ENCODE measurements at regions not wholly inside any gene's neighbourhood (a gene's known extent, or its start where the extent isn't known, plus 50 kb on each side); places are given as distances from the start of the nearest gene placed in this dataset.
"Not testable (repeated sequence)": the region's sequence is repeated elsewhere in the genome, so short reads cannot be mapped to it uniquely, and the experiment has no call there.

DNA sequence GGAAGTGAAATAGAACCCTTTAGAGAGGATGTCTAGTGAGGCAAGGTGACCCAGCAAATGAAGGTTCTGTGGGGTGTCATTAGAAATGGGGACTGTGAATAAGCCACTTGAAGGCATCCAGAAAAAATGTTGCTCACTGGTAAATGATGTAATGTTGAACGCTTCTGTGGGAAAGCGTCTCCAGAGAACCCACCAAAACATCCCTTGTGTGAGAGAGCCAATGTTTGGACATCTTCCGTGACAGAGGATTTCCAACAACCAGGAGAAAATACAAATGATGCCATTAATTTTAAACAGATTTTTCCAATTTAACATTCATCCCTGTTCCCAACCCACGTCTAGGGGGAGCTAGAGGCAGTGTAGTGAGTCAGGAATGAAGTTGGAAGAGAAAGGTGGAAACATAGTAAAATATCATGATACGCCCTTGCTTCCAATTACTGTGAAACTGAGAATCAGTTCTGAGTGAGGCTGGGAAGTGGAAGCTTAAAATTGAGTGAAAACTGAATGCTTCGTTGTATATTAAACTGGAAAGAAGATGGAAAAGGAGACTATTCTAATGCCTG lies 584.2 kb downstream of the CD109 start:
- ChIA-PET CTCF (no interaction called here), POLR2A (no interaction called here)
- H3K9me3 Mint-ChIP-seq = peaks cover 10% of the 10 kb centered on the region
- DNase-seq = no peak
- H3K27ac Mint-ChIP-seq = no peak overlapping the region
- no peaks in the 10 kb centered on the region for H3K27me3 Mint-ChIP-seq
- no peaks in the 10 kb centered on the region for H3K4me1 Mint-ChIP-seq (ENCODE audit: low read depth)
- intact Hi-C loops (cut with micrococcal nuclease) = no loop called here
- no peak overlapping the region for H3K4me3 Mint-ChIP-seq
- H3K36me3 Mint-ChIP-seq = no peaks in the 10 kb centered on the region

DNA sequence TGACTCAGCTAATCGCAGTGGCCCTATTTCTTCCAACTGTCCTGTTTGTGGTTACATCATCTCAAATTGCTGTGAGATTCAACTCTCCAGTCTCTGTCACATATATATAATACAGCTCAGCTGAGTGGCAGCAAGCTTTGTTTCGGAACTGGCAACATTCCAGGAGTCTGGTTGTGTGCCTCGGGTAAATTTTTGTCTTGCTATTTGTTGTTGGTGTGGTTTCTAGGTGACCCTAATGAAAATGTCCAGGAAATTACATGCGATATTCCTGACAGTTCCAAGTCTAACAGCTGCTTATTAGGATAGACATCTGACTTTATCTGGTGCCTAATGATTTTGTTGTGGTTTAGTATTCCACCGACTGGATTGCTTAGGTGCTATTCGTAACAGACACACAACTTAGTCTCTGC lies 581.8 kb downstream of the CD109 start:
- Mint-ChIP-seq H3K9me3 (peaks cover 10% of the 10 kb centered on the region), H3K27ac (no peak overlapping the region), H3K27me3 (no peaks in the 10 kb centered on the region), H3K4me1 (ENCODE audit: low read depth) (no peaks in the 10 kb centered on the region), H3K36me3 (no peaks in the 10 kb centered on the region), H3K4me3 (no peak overlapping the region)
- DNase-seq = no peak
- intact Hi-C loops (cut with micrococcal nuclease) = no loop called here
- ChIA-PET POLR2A (no interaction called here), CTCF (no interaction called here)

DNA sequence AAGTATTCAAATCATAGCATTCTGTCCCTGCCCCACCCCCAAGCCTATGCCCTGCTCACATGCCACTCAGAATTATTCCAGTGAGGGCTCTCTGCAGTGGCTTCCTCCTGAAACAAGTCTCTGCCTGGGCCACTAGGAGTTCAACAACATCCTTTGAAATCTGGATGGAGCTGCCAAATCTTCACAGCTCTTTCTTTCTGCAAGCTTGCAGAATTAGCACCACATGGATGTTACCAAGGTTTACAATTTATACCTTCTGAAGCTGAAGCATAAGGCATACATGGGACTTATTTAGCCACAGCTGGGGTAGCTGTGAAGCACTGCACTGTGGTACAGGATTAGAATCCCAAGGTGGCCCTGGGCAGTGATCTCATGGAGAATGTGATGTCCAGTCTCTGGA lies 577.5 kb downstream of the CD109 start:
- H3K9me3 Mint-ChIP-seq = no peaks in the 10 kb centered on the region
- H3K36me3 Mint-ChIP-seq = no peaks in the 10 kb centered on the region
- H3K27me3 Mint-ChIP-seq = no peaks in the 10 kb centered on the region
- no peak overlapping the region for H3K4me3 Mint-ChIP-seq
- no peak for DNase-seq
- CTCF ChIA-PET = no interaction called here
- no peaks in the 10 kb centered on the region for H3K4me1 Mint-ChIP-seq (ENCODE audit: low read depth)
- intact Hi-C loops (cut with micrococcal nuclease) = no loop called here
- no peak overlapping the region for H3K27ac Mint-ChIP-seq
- POLR2A ChIA-PET = no interaction called here

DNA sequence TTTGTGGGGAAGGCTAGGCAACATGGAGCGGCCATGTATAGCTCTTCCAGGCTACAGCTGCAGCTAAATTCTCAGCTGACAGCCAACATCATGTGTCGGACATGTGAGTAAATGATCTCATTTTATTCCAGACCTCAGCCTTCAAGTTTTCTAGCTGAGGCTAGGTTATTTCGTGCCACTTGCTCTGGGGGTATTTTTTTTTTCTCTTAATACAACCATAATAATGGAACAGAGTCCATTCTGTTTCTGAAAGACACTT lies 573.5 kb downstream of the CD109 start:
- H3K27me3 Mint-ChIP-seq = no peaks in the 10 kb centered on the region
- DNase-seq = no peak
- ChIA-PET POLR2A (no interaction called here), CTCF (no interaction called here)
- intact Hi-C loops (cut with micrococcal nuclease) = no loop called here
- H3K4me3 Mint-ChIP-seq = no peak overlapping the region
- H3K36me3 Mint-ChIP-seq = no peaks in the 10 kb centered on the region
- no peaks in the 10 kb centered on the region for H3K4me1 Mint-ChIP-seq (ENCODE audit: low read depth)
- H3K27ac Mint-ChIP-seq = no peak overlapping the region
- no peaks in the 10 kb centered on the region for H3K9me3 Mint-ChIP-seq

DNA sequence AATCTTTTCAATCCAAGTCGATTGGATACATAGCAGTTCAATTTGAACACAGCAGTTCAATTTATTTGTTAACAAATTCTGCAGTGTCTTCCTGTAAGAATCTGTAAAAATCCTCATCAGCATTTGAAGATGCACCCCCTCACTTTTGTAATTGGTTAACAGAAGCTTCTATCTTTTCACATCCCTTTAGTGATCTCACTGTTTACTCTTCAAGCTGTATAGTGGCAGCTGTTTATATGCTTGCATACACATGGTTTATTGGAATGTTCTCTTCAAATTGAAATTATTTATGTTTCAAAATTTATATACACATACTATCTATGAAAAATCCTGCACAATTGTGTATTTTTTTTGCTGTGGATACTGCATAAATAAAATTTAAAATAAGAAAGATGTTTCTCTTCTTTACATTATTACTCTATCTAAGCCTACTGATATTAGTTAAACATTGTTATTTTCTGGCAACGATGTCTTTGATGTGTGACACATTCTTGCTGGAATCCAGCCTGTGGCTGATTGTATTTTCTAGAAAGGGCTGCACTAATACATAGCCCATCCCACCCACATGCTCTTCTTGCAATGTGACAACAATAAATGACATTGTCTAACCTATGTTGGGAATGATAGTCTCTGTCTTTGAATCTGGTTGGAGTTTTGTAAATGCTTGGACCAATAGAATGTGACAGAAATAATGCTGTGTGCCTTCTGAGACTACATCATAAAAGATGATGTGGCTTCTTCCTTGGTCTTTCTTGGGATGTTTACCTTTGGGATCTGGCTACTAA lies 573.0 kb downstream of the CD109 start:
- H3K4me3 Mint-ChIP-seq = no peak overlapping the region
- no peaks in the 10 kb centered on the region for H3K36me3 Mint-ChIP-seq
- no peaks in the 10 kb centered on the region for H3K4me1 Mint-ChIP-seq (ENCODE audit: low read depth)
- intact Hi-C loops (cut with micrococcal nuclease) = no loop called here
- no peaks in the 10 kb centered on the region for H3K27me3 Mint-ChIP-seq
- H3K27ac Mint-ChIP-seq = no peak overlapping the region
- ChIA-PET CTCF (no interaction called here), POLR2A (no interaction called here)
- DNase-seq = no peak
- no peaks in the 10 kb centered on the region for H3K9me3 Mint-ChIP-seq

DNA sequence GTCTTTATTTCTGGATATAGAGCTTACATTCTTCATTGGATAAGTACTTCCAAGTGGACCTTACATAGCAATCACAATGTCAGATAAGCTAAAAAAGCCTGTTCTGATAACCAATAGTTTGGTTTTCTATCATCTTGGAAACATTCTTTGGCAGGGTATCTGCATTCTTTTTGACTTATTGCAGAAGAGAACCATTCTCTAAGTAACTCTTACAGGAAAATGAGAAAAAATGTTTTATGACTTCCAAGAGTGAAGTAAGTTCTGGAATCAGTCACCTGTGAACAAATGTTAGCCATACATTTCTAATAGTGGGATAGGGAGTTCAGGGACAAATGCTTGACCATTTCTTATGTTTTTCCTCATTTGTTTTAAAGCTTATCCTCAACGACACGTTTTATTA lies 564.0 kb downstream of the CD109 start:
- Mint-ChIP-seq H3K9me3 (peaks cover 3% of the 10 kb centered on the region), H3K27me3 (no peaks in the 10 kb centered on the region), H3K4me3 (no peak overlapping the region), H3K4me1 (ENCODE audit: low read depth) (no peaks in the 10 kb centered on the region), H3K36me3 (no peaks in the 10 kb centered on the region), H3K27ac (no peak overlapping the region)
- no peak for DNase-seq
- intact Hi-C loops (cut with micrococcal nuclease) = no loop called here
- ChIA-PET POLR2A (no interaction called here), CTCF (no interaction called here)

DNA sequence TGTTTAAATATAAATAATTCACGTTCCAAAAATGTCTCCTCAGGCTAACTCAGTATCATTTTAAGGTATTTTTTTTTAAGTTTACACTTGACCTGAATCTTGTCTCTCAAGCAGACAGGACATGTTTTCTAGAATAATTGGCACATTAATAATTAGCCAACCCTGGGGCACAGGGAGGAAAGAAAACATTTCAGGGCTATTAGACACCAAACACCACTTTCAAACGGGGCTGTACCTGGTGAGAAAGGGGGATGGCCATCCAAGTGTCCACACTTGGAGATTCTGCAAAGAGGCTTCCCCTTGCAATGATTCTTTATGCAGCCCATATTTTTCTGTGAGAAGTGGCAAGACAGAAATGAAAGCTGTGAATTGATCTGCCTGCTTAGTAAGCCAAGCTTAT lies 560.8 kb downstream of the CD109 start:
- peaks cover 3% of the 10 kb centered on the region for H3K9me3 Mint-ChIP-seq
- intact Hi-C loops (cut with micrococcal nuclease) = no loop called here
- ChIA-PET CTCF (no interaction called here), POLR2A (no interaction called here)
- no peaks in the 10 kb centered on the region for H3K36me3 Mint-ChIP-seq
- no peak overlapping the region for H3K4me3 Mint-ChIP-seq
- no peak for DNase-seq
- no peaks in the 10 kb centered on the region for H3K4me1 Mint-ChIP-seq (ENCODE audit: low read depth)
- H3K27ac Mint-ChIP-seq = no peak overlapping the region
- no peaks in the 10 kb centered on the region for H3K27me3 Mint-ChIP-seq

DNA sequence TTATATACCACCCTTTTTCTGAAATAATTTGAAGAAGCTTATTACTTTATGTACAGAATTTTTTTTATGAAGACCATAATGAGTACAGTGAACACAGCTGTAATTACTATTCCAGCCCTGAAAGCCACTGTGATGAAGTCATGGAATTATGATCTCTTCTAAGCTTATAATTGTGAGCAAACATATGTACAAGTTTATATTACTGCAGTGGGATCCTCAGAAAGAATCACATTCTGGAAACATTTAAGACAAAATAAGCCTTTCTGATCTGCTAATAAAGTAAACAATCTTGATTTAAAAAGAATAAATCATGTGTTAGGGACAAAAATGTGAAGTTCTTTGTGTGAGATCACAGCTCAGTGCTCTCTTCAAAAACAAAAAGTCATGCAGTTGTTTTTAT lies 560.4 kb downstream of the CD109 start:
- no peaks in the 10 kb centered on the region for H3K4me1 Mint-ChIP-seq (ENCODE audit: low read depth)
- ChIA-PET POLR2A (no interaction called here), CTCF (no interaction called here)
- H3K27me3 Mint-ChIP-seq = no peaks in the 10 kb centered on the region
- no peaks in the 10 kb centered on the region for H3K36me3 Mint-ChIP-seq
- DNase-seq = no peak
- intact Hi-C loops (cut with micrococcal nuclease) = no loop called here
- H3K9me3 Mint-ChIP-seq = peaks cover 4% of the 10 kb centered on the region
- no peak overlapping the region for H3K27ac Mint-ChIP-seq
- no peak overlapping the region for H3K4me3 Mint-ChIP-seq

DNA sequence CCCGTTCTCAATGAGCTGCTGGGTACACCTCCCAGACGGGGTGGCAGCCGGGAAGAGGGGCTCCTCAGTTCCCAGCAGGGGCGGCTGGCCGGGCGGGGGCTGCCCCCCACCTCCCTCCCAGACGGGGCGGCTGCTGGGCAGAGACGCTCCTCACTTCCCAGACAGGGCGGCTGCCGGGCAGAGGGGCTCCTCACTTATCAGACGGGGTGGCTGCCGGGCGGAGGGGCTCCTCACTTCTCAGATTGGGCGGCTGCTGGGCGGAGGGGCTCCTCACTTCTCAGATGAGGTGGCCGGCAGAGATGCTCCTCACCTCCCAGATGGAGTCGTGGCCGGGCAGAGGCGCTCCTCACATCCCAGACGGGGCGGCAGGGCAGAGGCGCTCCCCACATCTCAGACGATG lies 559.0 kb downstream of the CD109 start:
- POLR2A ChIA-PET; H3K27ac Mint-ChIP-seq; CTCF ChIA-PET; H3K4me3 Mint-ChIP-seq; H3K27me3 Mint-ChIP-seq; intact Hi-C loops (cut with micrococcal nuclease); H3K36me3 Mint-ChIP-seq; H3K4me1 Mint-ChIP-seq (ENCODE audit: low read depth); DNase-seq; H3K9me3 Mint-ChIP-seq: not testable (repeated sequence)

DNA sequence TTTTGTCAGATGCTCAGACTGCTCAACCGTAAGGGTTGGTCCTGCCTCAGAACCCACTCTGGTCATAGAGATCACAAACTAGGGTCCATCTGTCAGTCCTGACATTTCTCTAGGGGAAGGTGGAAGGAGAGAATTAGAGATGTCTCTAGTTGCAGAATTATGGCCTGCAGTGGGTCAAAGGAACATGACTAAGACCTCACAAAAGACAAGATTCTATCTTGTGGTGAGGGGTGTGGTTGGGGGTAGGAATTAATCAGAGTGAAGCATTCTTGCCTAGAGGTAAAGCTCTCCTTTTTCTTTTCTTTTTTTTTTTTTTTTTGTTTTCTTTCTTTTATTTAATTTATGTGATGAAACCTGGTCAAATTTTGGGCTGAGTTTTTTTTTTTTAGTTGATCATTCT lies 558.1 kb downstream of the CD109 start:
- H3K27me3 Mint-ChIP-seq; H3K9me3 Mint-ChIP-seq; DNase-seq; H3K4me3 Mint-ChIP-seq; POLR2A ChIA-PET; H3K4me1 Mint-ChIP-seq (ENCODE audit: low read depth); intact Hi-C loops (cut with micrococcal nuclease); H3K27ac Mint-ChIP-seq; CTCF ChIA-PET; H3K36me3 Mint-ChIP-seq: not testable (repeated sequence)

DNA sequence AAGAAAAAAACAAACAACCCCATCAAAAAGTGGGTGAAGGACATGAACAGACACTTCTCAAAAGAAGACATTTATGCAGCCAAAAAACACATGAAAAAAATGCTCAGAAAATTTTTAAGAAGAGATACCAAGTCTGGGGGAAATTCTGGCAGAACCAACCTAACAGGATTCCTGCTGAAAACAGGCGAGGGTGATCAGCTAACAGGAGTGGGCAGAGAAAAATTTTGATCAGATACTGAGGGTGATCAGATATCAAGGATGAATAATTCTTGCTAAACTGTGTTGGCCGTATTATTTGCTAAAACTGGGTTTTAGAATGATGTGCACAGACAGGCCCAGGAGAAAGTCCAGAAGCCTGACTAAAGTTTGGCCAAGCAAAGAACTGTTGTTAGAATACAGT lies 557.3 kb downstream of the CD109 start:
- H3K4me1 Mint-ChIP-seq (ENCODE audit: low read depth) = no peaks in the 10 kb centered on the region
- intact Hi-C loops (cut with micrococcal nuclease) = no loop called here
- peaks cover 6% of the 10 kb centered on the region for H3K9me3 Mint-ChIP-seq
- no peak overlapping the region for H3K4me3 Mint-ChIP-seq
- no peak overlapping the region for H3K27ac Mint-ChIP-seq
- POLR2A ChIA-PET = no interaction called here
- H3K36me3 Mint-ChIP-seq = no peaks in the 10 kb centered on the region
- CTCF ChIA-PET = no interaction called here
- no peak for DNase-seq
- no peaks in the 10 kb centered on the region for H3K27me3 Mint-ChIP-seq

DNA sequence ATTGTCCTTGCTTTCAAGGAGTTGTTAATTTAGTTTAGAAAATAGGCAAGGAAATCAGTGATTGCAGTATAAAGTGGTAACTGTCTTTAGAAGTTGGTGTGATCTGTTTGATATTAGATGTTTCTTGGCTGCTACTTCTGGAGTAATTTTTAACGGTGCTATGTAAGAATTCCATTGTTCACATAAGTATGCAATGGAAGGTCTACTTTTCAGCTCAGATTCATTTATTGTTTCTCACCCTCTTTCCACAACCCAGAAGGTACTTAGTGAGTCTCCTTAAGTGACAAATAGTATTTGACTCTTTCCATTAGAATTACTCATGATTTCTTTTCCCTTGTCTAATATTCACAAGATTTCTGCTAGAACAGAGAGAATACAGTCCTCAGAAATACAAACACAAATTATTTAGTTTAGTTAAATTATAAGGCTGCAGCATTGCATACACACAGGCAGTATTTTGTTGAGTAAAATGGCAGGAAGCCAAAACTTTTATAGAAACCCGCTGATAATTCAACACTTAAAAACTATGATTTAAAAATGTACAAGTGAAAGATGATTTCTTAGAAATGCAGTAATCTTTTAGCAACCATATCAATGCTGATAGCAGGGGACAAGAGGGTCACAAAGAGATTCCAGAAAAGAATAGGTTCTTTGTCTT lies 554.3 kb downstream of the CD109 start:
- no peak for DNase-seq
- no peaks in the 10 kb centered on the region for H3K4me1 Mint-ChIP-seq (ENCODE audit: low read depth)
- intact Hi-C loops (cut with micrococcal nuclease) = no loop called here
- H3K9me3 Mint-ChIP-seq = peaks cover 2% of the 10 kb centered on the region
- ChIA-PET CTCF (no interaction called here), POLR2A (no interaction called here)
- no peak overlapping the region for H3K27ac Mint-ChIP-seq
- H3K36me3 Mint-ChIP-seq = no peaks in the 10 kb centered on the region
- H3K27me3 Mint-ChIP-seq = no peaks in the 10 kb centered on the region
- no peak overlapping the region for H3K4me3 Mint-ChIP-seq

DNA sequence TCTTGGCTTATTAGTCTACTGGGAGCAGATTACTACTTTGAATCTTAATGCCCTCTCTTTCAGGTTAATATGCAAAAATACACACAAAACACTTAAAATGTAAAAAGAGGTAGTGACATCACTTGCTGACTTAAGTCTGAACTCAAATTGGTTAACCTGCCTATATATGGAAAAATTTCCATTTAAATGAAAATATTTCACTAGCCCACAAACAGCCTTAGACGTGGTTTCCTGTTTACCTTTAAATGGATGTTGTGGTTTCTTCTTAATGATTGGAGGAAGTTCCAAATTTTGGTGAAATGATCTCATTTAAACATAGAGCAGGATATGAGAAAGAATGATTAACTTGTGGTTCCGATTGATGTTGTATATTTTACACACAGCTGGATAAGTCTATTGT lies 553.7 kb downstream of the CD109 start:
- intact Hi-C loops (cut with micrococcal nuclease) = no loop called here

More for the DNA sequence above, 553.7 kb downstream of the CD109 start:
- Mint-ChIP-seq H3K9me3 (peaks cover 2% of the 10 kb centered on the region), H3K36me3 (no peaks in the 10 kb centered on the region), H3K4me1 (ENCODE audit: low read depth) (no peaks in the 10 kb centered on the region), H3K27me3 (no peaks in the 10 kb centered on the region), H3K4me3 (no peak overlapping the region), H3K27ac (no peak overlapping the region)
- ChIA-PET POLR2A (no interaction called here), CTCF (no interaction called here)
- no peak for DNase-seq

Data from activated CD4-positive, alpha-beta memory T cell treated with anti-CD3 and anti-CD28 coated beads for 36 hours (primary cell).